ENCODE measurements at regions not wholly inside any gene's neighbourhood (a gene's known extent, or its start where the extent isn't known, plus 50 kb on each side); places are given as distances from the start of the nearest gene placed in this dataset.

- TF ChIP-seq CTCF (conservative IDR thresholded peaks at IDR 0.05): no peak
- no peak for TF ChIP-seq EZH2 (IDR thresholded peaks at IDR 0.05; ENCODE audit: low read depth)
These were observed 163.9 kb downstream of the KCTD15 start for GRCh38 chr19:33960566-33960965.
